Umbilical cord (tissue), 1 donor: ENCODE measurements at regions not wholly inside any gene's neighbourhood (a gene's known extent, or its start where the extent isn't known, plus 50 kb on each side); places are given as distances from the start of the nearest gene placed in this dataset.
"Not testable (repeated sequence)": the region's sequence is repeated elsewhere in the genome, so short reads cannot be mapped to it uniquely, and the experiment has no call there.

Source experiments
- DNase-seq: peaks from one replicate; pipeline ENCODE4 v3.0.0-alpha.2; 2015; ENCODE audit warnings: low spot score

GRCh38 chr12:71300772-71301675, 138.6 kb upstream of the LGR5 start:
- DNase-seq, result no peak

DNA sequence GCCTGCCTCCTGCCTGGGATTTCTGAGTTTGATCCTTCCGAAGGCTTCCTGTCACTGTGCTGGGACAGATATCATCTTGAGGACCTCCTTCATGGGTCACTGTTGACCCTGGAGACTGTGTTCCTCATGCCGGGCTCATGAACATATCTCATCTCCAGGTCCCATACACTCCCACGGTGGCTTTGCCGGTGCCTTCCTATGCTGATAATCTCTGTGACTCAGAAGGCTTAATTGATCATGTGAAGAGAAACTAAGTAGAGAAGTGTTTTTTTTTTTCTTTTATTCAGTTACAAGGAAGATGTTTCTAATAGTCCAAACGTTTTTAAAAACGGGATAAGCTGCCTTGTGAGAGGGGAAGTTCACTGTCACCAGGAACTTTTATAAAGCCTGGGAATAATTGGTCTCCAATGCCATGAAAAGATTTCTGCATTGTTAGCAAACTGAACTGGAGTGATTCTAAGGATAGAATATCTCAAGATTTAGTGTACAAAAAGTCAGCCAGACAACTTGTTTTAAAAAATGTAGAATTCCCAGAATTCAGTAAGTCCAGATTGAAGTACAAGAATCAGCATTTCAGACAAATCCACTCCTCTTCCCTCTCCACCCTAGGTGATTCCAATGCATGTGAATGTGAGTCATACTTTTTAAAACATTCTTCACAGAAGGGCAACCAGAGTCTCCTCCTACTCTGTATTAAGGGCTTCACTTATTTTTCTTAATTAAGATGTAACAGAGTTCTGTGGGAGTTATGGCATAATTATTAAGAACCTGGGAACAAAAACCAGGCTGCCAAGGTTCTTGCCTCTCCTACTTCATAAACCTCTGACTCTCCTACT, 139.8 kb upstream of the LGR5 start:
- DNase-seq, result no peak

DNA sequence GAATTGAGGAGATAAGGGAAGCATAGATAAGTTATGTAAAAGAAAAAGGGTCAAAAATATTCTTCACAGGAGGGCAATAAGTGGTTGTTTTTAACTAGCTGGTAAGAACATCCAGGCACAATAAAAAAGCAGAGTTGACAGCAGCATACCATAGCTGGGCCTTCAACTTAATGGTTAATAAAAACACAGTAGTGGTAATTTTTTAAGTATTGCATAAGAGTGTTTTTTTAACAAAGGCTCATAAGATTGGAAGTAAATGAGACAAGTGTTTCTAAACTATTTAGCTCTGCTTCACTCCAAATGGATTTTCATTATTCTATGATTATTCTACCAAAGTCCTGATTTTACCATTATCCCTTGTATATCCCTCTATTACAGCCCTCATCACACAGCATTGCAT, 140.1 kb upstream of the TSPAN8 start:
- no peak for DNase-seq

DNA sequence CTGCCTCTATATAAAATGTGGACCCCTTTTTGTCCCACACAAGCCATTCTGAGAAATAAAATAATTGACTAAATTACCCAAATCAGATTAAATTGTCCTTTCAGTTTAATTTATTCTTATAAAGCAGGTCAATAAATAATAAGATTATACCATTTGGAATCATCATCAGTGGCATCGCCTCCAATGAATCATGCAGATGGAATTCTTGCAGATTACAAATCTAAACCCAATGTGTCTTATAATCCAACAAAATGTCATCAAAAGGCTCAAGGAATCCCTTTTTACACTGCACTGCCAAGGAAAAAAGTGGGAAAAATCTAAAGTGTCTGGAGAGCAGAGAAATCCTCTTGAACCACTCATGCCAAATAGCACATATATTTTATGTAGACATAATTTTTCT, 138.2 kb upstream of the TSPAN8 start:
- DNase-seq, result peak; percentile 44

DNA sequence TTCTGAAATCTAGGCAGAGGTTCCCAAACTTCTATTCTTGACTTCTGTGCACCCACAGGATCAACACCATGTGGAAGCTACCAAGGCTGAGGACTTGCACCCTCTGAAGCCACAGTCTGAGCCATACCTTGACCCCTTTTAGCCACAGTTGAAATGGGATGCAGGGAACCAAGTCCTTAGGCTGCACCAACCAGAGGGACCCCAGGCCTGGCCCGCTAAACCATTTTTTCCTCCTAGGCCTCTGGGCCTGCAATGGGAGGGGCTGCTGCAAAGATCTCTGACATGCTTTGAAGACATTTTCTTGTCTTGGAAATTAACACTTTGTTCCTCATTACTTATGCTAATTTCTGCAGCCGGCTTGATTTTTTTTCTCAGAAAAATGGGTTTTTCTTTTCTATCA, 133.9 kb upstream of the TSPAN8 start:
- DNase-seq, result no peak

DNA sequence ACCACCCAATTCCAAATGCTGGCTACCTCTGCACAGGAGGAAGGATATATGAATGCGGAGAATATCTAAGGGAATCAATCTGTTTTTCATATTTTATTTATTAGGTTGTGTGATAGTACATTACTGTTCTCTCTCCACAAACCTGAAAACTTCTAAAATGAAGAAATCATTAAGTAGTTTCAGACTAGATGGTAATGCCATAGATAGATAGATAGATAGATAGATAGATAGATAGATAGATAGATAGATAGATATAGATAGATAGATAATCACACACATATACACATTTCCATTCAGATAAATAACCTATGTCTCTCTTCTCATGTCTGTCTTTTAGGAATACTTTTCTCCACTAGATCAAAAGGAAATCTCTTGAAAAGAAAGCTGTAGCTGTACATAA, 126.1 kb upstream of the TSPAN8 start:
- no peak for DNase-seq

GRCh38 chr12:71282925-71283324, 125.1 kb upstream of the TSPAN8 start:
- DNase-seq, result no peak

GRCh38 chr12:71282020-71282419, 124.2 kb upstream of the TSPAN8 start:
- no peak for DNase-seq

DNA sequence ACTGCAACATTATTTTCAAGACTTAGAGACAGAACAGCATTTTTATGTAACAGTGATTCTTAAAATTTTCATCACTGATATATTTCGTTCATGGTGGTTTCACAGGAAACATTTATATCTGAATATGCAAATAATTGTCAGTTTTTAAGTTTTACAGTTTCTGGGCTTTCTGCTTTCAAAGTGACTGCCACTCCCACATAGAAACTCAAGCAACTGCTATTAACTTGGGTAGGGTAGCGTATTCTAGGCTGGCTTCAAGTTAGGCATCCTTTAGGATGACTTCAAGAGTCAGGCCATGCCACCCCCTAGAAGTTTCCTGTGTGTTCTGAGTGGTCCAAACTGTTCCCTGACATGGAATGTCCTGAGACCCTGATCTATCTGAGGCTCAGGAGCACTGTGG, 123.6 kb upstream of the TSPAN8 start:
- DNase-seq, result no peak

- no peak for DNase-seq
Observed at GRCh38 chr12:71277866-71278265, 120.1 kb upstream of the TSPAN8 start.

DNA sequence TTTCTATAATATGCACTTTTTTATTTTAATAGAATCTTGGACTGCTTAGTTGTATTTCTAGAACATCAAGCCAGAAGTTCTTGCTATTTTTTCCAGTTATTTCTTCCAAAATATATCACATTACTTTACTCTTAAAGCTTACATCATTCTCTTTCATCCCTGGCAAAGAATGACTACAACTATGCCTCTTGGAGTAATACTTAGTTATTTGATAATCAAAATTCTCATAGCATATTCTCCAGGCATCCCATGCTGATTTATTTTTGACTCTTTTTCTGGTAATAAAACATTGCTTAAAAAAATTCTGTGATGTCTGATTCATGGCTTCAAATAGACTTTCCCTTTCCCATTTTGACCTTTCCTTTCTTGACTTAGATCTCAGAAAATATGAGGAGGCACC, 118.7 kb upstream of the TSPAN8 start:
- DNase-seq, result peak; percentile 2

GRCh38 chr12:71270794-71271193, 113.0 kb upstream of the TSPAN8 start:
- DNase-seq, result not testable (repeated sequence)

DNA sequence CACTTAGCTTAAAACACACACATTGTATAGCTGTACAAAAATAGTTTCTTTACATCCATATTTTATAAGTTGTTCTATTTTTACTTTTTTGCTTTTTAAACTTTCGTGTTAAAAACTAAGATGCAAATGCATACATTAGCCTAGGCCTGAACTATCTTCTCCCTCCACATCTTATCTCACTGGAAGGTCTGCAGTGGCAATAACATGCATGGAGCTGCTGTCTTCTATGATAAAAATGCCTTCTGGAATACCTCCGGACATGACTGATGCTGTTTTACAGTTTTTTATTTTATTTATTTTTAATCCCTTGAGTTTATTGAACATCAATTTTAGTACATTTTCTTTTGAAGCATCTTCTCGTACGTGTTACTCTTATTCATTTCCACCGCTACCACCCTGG, 112.3 kb upstream of the TSPAN8 start:
- no peak for DNase-seq

- DNase-seq, result no peak
Observed at GRCh38 chr12:71269281-71269598, 111.4 kb upstream of the TSPAN8 start.

- no peak for DNase-seq
Observed at GRCh38 chr12:71268598-71269280, 110.9 kb upstream of the TSPAN8 start.

- peak; percentile 4 for DNase-seq
Observed at GRCh38 chr12:71266606-71267005, 108.8 kb upstream of the TSPAN8 start.

DNA sequence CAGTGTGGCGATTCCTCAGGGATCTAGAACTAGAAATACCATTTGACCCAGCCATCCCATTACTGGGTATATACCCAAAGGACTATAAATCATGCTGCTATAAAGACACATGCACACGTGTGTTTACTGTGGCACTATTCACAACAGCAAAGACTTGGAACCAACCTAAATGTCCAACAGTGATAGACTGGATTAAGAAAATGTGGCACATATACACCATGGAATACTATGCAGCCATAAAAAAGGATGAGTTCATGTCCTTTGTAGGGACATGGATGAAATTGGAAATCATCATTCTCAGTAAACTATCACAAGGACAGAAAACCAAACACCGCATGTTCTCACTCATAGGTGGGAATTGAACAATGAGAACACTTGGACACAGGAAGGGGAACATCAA, 107.9 kb upstream of the TSPAN8 start:
- not testable (repeated sequence) for DNase-seq

- no peak for DNase-seq
Observed at GRCh38 chr12:71262466-71262865, 104.7 kb upstream of the TSPAN8 start.

DNA sequence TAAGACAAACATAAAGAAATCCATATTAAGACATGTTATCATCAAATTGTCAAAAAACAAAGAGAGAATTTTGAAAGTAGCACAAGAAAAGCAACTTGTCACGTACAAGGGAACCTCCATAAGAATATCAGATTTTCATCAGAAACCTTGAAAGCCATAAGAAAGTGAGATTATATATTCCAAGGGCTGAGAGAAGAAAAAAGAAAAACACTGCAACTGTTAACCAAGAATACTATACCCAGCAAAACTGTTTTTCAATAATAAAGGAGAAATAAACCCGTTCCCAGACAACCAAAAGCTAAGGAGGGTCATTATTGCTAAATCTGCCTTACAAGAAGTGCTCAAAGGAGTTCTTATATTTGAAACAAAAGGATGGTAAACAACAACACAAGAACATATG, 94.7 kb upstream of the TSPAN8 start:
- no peak for DNase-seq

- DNase-seq, result no peak
Observed at GRCh38 chr12:71250166-71250565, 92.4 kb upstream of the TSPAN8 start.

- peak; percentile 7 for DNase-seq
Observed at GRCh38 chr12:71243370-71243769, 85.6 kb upstream of the TSPAN8 start.

- no peak for DNase-seq
Observed at GRCh38 chr12:71242511-71242910, 84.7 kb upstream of the TSPAN8 start.
